HL-60/S4 treated with phorbol 12-myristate 13-acetate at 8.2 ng/mL for 4 days and 3 days (cell line): ENCODE measurements at regions not wholly inside any gene's neighbourhood (a gene's known extent, or its start where the extent isn't known, plus 50 kb on each side); places are given as distances from the start of the nearest gene placed in this dataset.

ENCODE experiments used
- in situ Hi-C: fragments of 300-500 bp; cut with MboI; formaldehyde crosslinking; loops from 2 replicates; pipeline ENCODE4 v1.15.0; 2022; ENCODE audit warnings: low sequenced_read_pairs

DNA sequence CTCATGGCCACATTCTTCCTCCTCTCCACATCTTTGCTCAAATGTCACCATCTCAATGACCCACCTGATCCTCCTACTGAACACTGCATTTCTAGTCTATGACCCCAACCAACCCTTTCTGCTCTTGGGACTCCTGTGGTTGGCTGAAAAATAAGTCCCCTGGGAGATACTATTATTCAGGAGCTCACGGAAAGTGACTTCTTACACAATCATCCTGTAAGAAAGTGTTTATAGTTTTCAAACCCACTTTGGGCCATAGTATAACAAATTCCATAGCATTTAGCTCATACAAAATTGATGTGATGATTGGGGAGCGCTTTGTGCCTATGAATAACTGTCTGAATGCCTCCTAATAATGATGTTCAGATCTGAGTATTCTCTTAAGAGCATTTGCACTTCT is 161.4 kb upstream of the HS3ST1 start:
- in situ Hi-C loops: no loop called here

DNA sequence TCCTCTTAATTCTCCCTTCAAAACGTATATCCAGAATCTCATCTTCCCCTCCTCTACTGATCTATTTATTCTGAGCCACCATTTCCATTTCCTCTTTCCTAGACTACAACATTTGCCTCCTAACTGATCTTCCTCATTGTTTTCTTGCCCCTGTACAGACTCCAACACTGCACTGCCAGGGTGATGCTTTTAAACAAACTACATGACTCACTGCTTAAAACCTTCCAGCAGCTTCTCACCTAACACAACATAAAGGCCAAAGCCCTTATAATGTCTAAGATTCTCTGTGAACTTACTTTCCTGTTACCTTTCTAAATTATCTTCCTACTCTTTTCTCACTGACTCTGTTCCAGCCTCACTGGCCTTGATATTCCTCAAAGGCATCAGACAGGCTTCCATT is 161.0 kb upstream of the HS3ST1 start:
- in situ Hi-C loops: no loop called here

DNA sequence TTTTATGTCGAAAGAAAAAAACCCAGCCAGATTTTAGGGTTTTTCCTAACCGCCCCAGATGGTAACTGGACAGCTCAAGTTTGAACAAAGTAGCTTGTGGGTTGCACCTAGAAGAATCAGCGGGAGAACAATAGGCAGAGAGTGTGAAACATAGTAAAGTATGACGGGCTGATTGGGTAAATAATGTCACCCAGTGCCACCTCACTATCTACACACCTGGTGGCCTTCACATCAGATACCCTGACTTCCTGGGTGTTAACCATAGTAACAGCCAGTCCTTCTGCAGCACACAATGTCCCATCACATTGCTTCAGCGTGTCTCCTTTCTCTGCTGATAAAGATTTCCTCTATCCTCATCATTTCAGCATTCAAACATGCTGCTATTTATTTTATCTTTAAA is 159.1 kb upstream of the HS3ST1 start:
- in situ Hi-C loops: no loop called here

DNA sequence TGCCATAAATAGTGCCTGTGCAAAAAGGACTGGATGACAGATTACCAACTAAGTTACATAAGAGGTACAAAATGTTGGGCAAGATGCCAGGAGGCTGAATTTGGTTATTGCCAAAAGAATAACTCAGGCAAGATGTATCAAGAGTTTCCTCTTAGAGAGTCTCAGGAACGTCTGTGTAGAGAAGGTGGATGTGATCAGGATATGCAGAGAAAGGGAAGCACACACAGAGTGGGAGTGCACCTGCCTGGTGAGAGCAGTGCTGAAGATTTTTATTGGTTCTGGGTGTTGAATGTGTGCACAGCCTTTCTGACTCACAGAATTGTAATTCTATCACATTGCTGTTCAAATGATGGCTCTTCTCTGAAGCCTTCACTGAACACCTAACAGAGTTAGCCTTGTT is 156.8 kb upstream of the HS3ST1 start:
- in situ Hi-C loops: no loop called here

DNA sequence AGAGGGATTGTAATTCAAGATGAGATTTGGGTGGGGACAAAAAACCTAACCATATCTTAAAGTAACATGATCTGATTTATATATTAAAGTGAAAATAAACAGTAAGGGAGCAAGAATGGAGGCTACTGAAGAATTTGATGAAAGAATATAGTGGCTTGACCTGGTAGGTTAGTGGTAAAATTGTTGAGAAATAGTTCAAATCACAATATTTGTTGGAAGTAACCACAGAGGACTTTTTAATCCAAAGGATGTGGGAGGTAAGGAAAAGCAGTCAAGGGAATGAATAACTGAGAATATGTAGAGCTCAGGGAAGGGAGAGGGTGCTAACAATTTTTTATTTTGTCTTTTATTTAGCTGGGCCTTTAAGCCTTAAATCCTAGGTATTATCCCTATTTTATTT is 139.8 kb upstream of the HS3ST1 start:
- in situ Hi-C loops: no loop called here

DNA sequence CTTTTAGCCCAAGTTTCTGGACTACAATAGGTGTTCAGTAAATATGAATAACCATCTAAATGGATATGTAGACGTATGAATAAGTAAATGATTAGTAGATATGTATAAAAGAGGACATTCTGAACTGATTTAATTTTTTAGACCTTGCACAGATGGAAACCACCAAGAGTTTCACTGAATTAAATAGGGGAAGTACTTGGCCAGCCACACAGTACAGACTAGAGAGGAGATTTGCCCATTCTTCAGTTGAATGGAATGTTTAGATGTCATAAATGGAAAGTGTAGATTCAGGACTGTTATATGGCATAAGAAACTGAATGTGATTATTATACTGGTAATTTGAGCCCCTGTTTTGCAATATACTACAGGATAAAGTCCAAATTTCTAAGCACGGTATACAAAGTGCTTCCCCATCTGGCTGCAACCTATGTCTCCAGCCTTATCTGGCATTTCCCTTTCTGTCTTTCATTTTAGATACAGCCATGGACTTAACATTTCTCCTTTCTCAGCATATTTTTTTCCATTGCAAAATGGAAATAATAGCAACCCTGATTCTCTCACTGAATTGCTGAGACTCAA is 137.8 kb upstream of the HS3ST1 start:
- in situ Hi-C loops: no loop called here

DNA sequence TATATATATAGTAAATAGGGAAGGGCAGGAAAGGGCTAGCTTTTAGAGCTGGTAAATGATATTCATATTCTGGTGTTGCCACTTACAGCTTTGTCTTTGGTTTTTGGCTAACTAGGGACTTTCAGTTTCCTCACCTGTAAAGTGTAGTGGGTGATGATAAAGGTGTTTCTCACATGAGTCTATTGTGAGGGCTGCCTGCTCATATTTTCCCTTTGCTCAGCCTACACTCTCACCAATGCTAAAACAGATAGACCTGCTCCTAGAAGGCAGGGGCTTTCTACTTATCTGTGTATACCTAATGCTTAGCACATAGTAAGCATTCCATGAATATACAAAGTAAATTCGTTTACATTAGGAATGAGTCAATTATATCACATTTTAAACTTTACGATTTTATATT is 137.2 kb upstream of the HS3ST1 start:
- in situ Hi-C loops: no loop called here

DNA sequence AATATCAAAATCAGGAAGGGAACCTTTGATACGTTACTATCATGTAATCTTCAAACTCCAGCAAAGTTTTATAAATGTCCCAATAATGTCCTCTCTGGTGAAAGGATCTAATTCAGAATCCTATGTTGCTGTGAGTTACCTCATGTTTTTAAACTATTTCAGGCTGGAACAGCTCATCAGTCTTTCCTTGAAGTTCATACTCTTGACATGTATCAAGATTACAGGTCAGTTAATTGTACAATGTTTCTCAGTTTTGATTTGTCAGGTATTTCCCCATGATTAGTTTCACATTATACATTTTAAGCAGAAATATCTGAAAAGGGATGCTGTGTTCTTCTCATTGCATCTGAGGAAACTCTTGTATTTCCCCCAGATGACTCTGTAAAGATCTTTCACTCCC is 136.5 kb upstream of the HS3ST1 start:
- in situ Hi-C loops: no loop called here

DNA sequence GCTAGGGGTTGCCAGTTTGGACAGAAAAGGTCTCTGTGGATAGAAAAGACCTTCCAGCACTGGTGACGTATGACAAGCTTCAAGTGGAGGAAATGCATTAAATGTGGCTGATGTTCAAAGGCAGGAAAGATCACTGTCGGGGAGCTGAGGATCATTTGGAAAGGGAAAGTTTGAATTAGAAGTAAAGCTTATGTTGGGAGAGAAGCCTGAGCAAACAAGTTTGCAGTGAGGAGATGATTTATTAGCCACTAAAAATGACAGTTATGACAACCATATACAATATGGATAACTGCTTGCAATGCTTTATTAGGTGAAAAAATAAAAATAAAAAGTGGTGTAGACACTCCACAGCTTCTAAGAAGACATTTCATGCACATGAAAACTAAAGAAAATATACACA is 135.3 kb upstream of the HS3ST1 start:
- in situ Hi-C loops: no loop called here

DNA sequence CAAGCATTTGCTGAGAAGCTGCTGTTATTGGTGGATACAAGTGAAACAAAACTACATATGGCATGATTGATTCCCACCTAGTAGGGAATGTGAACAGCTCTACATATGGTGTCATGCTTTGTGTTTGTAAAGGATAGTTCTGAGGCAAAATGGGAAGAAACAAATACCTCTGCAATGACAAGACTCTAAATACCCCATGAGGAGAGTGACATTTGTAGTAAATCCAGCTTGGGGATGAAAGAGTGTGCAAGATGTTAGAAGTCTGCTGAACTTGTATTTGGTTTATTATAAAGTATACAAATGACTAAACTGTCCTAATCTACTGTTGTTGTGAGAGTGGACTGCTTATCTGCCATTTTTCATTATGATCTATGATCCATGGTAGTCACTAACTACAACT is 120.8 kb upstream of the HS3ST1 start:
- in situ Hi-C loops: no loop called here

DNA sequence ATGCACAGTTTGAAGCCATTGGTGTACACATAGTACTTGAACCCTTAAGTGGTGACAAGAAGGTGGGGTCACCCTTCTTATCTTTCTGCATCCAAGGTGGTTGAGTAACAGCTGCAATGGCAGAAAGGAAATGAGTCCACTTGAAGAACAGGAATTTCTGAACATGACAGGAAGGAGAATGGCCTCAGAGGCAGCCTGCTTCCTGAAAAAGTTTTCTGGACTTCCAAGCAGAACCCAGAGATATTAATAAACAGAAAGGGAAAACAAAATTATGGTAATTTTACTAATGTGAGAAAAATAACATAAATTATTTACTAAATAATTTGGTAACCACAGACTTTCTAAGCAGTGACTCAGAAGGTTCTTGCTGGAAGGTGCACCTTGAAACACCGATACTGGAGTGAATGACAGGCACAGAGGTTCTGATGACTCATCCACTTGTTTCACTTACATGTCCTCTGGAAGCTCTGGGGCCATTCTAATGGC is 119.9 kb upstream of the HS3ST1 start:
- in situ Hi-C loops: no loop called here

DNA sequence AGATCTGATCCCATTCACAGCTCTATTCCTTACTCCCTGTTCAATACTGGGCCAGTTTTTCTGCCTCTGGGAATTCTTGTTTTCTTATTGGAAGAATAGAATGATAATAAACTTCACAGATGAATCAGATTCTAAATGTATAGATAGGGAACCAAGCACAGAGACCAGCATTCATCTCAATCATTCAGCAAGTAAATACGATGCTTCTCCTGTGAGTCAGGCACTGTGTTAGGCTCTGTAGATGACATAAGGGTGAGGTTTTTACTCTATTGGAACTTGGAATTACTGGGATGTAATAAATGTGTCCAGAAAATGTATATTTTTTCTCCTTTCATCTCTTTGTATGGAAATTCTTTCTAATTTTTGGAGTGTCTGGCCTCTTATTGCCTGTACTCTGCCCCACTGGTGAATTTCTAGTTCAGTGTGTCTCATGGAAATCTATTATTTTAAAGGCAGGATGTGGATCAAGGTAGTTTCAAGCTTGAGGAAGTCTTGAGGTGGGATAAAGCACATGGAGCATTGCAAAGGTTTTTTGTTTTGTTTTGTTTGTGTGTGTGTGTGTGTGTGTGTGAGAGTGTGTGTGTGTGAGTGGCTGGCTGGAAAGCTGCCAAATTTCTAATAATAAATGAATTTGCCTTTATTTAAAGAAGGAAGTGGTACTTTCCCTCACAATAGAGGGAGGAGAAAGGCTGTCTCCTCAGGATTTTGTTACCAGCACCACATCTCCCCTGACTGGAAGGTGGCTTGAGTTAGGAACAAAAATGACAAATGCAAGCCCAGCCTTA is 117.9 kb upstream of the HS3ST1 start:
- in situ Hi-C loops: no loop called here

DNA sequence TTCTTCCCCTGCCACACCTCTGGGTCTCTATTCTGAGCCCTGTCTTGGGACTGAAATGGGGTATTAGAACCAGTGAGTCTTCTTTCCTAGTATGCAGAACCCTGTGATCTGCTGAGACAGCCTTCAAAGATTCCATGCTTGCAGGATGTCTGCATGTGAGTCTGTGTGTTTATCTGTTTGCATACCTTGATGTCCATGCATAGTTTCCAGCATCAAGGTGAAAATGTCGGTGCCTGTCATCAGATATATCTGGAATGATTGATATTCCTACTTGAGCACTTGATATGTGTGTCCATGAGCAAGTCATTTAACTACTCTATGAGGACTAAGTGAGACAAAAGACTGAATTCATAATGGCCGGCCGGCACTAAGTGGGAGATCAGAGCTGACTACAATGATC is 117.0 kb upstream of the HS3ST1 start:
- in situ Hi-C loops: no loop called here

DNA sequence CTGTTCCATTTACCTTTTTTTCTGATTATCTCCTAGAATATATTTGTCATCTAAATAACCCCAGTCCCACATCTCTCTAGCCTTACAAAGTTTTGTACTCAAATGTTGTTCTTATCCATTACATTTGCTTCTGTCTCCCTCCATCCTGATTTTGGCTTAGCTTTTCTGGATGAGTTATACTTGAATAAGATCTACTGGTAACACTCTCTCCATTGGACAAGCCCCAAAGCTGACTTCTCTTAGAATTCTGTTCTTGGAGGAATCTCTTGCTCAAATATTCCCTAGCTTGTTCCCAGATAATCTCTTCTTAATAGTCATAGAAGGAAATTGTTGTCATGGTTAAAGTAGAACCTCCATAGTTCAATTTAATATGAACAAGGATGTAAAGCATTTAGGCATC is 115.5 kb upstream of the HS3ST1 start:
- in situ Hi-C loops: no loop called here

DNA sequence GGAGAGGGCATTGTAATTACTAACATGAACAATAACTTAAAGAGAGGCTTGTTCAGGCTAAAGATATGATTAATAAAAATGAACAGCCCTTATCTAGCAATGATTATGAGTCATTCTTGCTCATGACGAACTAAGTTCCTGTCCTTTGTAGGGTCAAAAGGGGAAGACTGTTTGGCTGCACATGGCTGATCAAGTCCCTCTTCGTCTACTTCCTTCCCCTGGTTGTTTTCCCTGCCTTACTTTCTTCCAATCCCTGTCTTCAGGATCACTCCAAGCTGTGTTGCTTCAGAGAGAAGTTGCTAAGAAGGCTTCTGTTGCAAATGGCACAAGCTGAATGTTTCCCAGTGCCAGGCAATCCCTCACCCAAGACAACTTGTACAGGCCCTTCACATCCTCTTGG is 115.0 kb upstream of the HS3ST1 start:
- in situ Hi-C loops: no loop called here

DNA sequence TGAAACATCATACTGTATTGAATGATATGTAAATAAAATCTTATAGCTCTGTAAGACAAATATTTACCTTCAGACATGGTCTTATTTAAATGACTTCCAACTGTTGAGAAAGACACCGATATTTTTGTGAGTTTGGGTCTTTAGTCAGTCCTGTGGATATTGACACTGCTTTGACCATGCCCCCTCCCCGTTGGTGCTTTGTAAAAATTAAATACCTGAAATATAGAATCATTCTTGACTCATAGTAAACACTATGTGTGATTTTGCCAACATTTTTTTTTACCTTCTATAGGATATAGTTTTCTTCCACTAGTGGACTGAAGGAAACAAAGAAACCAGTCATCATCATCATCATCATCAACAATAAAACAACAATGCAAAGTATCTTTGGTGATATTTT is 114.3 kb upstream of the HS3ST1 start:
- in situ Hi-C loops: no loop called here

DNA sequence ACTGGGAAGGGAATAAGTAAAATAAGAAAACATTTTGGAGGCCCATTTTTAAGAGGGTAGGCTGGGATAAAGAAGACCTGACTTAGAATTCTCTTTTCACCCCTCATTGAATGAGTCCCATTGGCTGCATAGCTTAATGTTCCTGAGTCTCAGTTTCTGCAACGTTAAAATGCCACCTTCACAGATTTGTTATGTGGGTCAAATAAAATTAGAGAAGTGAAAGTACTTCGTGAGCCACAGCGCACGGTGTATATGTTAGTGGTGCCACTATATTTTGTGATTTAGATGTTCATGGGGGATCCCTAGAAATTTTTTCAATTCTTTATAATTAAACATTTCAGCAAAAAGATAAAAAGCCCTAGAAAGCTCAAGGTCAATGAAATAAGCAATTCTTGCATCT is 109.2 kb upstream of the HS3ST1 start:
- in situ Hi-C loops: no loop called here

DNA sequence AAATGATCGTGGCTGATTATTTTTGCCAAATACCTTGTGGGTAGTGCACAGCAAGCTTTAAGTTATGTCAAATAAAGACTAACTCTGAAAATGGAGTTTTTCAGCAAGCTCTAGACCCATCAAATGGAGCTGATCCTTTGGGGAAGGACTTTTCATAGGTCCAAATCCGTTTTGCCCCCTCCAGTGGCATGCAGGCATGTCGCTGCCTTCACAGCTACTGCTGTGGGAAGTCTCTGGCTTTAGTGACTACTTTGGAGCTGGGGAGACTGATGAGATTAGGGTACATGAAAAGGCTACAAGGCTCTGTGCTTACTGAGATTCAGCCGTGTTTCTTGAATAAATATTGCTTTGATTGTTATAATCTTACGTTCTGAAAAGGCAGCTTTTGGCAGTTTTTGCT is 106.6 kb upstream of the HS3ST1 start:
- in situ Hi-C loops: no loop called here

DNA sequence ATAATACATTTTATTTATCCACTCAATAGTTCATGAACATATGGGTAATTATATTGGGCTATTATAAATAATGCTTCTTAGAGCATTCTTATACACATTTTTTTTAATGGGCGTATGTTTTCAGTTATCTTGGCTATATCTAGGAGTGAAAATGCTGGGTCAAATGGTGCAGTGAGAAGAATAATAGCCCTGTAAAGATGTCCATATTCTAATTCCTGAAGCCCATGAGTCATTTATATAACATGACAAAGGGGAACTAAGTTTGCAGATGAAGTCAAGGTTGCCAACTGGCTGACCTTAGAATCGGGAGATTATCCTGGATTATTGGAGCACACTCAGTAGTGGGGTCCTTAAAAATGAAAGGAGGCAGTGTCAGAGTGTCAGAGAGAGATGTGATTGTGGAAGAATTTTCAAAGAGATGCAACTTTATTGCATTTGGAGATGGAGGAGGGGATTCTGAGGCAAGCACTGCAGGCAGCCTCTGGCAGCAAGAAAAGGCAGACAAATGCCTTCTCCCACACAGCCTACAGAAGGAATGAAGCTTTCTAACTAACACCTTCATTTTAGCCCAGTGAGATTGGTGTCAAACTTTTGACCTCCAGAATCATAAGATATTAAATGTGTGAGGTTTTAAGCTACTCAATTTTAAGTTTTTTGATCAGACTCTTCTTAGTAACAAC is 106.1 kb upstream of the HS3ST1 start:
- in situ Hi-C loops: no loop called here

DNA sequence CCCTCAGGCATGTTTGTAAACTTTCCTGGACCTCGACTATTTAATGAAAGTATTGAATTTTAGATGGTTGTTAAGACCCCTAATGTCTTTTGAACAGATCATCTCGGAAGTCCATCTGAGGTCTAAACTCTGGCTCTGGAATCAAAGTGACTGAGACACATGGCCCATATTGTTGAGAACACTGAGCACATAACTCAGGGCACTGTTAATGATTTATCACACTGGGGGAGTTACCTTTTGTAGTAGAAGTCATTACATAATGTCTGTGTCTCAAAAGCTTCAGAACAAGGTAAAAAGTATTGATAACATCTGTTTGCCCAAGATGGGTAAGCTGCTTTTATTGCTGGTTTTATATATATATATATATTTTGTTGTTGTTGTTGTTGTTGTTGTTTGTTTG is 103.4 kb upstream of the HS3ST1 start:
- in situ Hi-C loops: no loop called here

DNA sequence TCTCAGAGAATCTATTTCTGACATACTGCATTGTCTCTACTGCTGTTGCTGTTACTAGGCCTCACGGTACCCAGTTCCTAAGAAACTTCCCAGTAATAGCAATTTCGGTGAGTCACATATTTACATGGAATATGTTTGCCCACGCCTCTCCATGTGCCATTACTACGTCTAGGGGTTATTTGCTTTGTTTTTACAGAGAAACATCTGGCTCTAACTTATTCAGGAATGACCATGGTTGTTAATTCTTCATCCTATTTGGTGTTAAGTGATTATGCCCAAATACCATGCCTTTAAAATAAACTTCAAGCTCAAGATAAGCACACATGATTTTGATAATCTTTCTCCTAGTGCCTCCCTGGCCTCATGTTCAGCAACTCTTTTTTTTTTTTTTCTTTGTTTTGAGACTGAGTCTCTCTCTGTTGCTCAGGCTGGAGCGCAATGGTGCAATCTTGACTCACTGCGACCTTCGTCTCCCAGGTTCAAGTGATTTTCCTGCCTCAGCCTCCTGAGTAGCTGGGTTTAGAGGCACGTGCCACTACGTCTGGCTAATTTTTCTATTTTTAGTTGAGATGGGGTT is 101.0 kb upstream of the HS3ST1 start:
- in situ Hi-C loops: no loop called here

DNA sequence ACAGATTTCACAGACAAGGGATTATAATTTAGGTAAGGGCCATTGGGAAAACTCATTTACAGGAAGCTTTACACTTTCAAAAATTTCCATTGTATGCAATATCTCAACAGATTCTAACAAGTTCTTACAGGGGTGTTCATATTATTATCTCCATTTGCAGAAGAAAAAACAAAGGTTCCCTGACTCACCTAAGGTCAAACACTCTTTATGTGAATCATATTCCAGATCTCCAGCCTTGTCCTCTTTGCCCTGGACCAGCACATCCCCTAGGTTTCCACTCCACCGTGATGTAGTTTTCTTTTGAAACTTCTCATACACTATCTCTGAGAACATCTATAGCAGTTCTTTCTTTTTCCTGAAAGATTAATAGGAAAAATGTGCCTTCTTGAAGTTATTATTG is 96.4 kb upstream of the HS3ST1 start:
- in situ Hi-C loops: no loop called here
